HS-5 (cell line): ENCODE measurements at regions not wholly inside any gene's neighbourhood (a gene's known extent, or its start where the extent isn't known, plus 50 kb on each side); places are given as distances from the start of the nearest gene placed in this dataset.

Experiments used
- DNase-seq: peaks from one replicate; pipeline ENCODE4 v3.0.0-alpha.2; 2012; ENCODE audit warnings: low read depth

GRCh38 chr6:23311211-23311610 is 741.8 kb downstream of the HDGFL1 start:
- DNase-seq: no peak

DNA sequence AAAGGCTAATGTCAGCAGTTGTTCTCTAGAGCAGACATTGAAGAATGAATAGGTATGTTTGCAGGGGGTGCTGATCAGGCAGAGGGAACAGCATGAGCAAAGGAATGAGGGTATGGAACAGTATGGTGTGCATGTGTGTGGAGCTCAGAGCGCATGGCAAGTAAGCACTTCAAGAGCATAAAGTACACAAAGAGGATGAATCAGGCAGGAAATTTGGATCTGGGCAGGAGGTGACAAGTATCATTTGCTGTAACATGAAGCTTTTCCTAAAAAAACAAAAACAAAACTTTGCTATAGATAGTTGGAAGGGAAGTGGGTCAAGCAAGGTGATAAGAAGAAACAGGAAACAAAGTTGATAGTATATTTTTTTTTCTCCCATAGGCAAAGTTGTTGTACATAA is 746.8 kb downstream of the HDGFL1 start:
- no peak for DNase-seq

GRCh38 chr6:23316931-23317330 is 747.6 kb downstream of the HDGFL1 start:
- DNase-seq: no peak

- no peak for DNase-seq
These were observed 750.2 kb downstream of the HDGFL1 start for GRCh38 chr6:23319582-23319981.

DNA sequence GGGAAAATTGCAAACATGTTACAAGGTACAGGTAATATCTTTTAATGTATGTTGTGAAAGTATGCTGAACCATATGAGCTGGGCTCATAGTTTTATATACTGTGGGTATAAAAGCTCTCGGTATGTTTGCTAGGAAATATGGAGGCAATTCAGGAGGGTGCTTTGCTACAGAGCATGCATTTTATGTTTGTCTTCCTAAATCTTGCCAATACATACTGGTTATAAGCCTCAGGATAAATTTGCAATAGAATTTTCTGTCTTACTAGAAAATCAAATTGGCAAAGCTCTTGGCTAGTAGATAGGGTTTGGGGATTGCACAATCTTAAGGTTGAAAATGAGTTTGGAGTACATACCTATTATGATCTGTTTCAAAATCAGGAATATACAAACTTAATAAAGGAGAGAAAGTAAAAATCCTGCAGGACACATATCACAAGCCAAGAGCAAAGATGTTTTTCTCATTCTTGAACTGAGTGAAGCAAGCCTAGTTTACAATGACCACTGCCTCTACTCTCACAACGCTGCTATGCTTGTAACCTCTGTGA is 751.2 kb downstream of the HDGFL1 start:
- DNase-seq: no peak

GRCh38 chr6:23323897-23324296 is 754.5 kb downstream of the HDGFL1 start:
- no peak for DNase-seq

DNA sequence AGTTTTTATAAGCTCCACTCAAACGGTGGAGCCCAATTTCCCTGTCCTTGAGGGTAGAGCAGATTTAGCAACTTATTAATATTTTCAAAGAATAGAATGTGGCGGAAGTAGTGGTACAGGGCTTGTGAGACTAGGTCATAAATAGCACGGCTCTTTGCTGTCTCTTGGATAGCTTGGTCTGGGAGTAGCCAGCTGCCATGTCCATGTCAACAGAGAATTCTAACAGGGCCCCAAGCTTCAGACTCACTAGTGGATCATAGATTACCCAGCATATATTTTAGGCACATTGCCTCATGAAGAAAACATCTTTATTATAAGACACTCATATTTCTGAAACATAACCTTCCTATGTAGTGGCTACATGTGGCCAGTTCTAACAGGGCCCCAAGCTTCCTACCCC is 755.7 kb downstream of the HDGFL1 start:
- no peak for DNase-seq

DNA sequence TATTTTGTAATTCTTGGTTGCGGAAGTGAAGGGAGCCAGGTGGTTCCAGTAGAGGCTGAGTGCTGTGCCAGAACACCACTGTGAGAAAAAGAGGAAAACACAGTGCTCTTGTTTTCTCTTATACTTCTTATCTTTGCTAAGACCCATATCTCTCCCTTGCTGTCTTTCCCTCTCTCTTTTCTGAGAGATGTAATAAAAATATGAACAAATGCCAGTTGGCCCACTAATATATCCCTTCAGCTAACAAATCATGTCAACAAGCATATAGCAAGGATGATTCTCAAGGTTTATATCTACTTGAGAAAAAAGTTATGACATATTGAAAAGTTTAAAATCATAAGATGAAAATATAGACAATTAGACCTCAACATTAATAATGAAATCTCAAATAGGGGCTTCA is 758.3 kb downstream of the HDGFL1 start:
- DNase-seq: no peak

- DNase-seq: no peak
These were observed 759.7 kb downstream of the HDGFL1 start for GRCh38 chr6:23329086-23329485.

DNA sequence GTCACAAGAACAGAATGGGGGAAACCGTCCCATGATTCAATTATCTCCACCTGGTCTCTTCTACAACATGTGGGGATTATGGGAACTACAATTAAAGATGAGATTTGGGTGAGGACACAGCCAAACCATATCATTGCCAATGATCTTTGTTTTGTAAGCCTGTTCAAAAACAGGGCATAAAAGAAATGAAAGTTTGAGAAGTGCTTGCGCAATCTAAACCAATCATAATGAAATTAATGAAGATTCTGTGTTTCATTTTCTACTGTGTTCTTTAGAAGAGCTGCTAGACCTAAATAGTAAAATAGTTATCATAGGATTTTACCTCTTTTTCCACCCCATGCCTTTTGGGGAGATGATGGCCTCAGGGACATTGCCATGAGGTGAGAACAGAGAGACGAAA is 761.3 kb downstream of the HDGFL1 start:
- no peak for DNase-seq

GRCh38 chr6:23334360-23334759 is 765.0 kb downstream of the HDGFL1 start:
- no peak for DNase-seq

- DNase-seq: no peak
These were observed 766.5 kb downstream of the HDGFL1 start for GRCh38 chr6:23335894-23336293.

DNA sequence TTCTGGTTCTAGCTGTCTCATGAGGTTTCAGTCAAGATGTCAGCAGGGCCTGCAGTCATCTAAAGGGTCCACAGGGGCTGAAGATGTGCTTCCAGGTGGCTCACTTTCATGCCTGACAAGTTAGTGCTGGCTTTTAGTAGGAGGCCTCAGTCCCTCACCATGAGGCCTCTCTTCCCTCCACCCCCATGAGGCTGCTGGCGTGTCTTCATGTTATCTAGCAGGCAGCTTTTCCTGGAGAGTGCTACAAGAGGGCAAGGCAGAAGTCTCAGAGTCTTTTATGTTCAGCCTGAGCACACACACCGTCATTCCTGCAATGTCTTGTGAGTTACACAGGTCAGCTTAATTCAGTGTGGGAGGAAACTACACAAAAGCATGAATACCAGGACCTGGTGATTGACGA is 769.9 kb downstream of the HDGFL1 start:
- DNase-seq: no peak

DNA sequence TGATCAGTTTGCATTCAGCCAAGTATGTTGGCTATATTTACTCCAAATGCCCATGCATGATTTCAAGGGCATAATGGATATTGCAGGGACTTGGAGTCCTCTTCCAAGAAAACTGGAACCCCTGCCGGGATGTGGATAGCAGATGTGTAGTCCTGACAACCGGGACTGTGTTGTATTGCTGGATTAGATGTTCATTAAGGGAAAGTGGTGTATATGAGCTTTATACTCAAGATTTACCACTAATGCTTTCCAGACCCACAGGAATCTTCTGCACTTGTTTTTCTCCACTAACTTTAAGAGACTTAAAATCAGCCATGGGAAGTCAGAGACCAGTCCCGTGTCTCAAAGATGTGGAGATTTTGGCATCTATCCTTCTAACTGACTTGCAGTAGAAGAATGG is 770.9 kb downstream of the HDGFL1 start:
- DNase-seq: no peak

DNA sequence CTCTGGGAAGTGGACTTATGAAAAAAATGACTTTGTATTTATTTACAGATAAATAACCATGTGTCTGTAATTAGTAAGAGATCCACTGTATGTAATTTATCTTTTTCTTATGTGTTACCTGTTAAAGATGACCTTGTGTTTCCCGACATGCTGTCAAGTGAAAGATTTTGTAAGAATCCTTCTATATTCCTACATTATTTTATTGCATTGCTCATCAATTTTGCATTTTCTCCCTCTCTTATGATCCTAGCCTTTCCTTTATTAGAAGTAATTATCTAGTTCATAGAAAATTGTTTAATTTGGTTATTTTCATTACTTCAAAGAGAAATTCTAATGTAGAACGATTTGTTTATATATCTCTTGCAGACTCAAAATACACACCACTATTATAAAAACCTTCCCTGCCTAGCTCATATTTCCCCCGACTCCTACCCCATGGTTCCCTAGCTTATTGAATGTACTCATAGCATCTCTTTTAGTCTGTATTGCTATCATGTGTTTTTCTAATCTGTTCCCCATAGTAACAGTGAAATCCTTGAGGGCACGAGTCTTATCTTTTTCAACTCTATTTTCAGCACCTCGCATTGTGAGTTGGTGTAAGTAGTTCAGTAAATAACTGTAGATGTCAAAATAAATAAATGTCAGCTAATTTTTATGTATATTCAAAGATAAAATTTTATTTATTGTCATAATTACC is 774.4 kb downstream of the HDGFL1 start:
- DNase-seq: no peak

DNA sequence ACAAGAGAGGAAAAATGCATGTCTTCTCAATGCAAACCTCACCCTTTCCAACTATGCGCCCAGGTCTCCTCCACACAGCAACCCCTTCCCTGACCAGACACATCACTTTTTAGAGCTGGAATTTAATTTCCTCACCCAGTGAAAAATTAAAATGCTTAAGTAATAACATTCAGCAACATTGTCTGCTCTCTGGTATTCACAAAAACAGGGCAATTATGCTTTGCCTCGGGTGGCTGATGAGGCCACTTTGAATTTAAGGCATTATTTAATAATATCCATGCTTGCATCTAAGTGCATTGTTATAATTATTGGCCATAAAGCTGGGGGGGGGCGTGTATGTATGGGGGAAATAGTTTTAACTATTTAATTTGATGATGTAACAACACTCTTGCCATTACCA is 777.8 kb upstream of the NRSN1 start:
- no peak for DNase-seq

GRCh38 chr6:23349521-23350147 is 776.4 kb upstream of the NRSN1 start:
- DNase-seq: peak; percentile 78

DNA sequence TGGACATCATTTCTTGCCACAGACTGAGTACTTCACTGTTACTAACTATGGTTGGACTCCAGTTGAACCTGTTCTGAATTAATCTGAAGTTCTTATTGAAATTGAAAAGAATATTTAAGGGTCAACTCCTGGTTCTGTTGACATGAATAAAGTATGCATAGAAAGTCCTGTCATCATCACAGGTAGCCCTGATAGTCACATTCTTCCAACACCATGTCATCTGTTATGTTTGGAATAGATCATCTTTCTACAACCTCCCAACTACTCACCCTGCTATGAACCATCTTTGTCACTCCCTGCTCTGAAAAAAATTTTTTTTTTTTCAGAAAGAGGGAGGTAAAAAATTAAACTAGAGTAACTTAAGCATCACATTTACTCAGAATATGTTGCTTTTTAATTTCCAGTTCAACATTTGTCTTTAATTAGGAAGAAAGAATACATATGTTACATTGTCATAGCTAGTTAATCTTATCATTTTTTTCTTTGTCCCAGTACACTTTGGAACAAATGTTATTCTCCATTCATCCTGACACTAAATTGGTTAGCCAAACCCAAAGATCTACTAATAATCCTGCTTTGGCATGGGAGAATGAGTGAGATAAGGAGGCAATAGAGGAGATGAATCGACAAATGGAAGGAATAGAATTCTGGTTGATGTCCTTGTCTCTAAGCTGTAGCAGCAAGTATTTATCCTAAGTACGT is 775.1 kb upstream of the NRSN1 start:
- DNase-seq: no peak

GRCh38 chr6:23354004-23354403 is 772.0 kb upstream of the NRSN1 start:
- DNase-seq: no peak

DNA sequence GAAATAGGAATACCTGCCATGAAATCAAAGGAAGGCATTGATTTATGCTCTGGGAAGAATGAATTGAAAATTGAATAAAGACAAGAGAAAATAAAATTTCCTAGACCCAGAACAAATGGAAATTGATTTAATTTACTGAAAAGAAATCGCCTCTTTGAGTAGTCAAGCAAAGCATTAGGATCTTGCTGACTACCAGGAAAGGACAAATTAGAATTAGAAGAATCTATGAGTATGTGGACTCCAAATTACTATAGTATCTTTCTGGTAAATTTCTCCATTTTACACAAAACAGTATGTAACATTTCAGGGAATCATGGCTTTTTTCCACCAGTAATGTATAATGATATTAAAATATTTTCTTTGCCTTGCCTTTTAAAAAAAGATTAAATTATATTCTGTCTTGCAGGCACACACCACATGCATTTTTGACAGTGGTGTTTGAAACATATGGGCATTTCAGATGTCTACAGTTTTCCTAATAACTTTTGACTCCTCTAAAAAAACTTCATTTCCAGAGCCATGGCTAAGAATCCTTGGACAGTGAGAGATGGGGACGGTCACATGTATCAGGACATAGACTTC is 768.7 kb upstream of the NRSN1 start:
- no peak for DNase-seq

DNA sequence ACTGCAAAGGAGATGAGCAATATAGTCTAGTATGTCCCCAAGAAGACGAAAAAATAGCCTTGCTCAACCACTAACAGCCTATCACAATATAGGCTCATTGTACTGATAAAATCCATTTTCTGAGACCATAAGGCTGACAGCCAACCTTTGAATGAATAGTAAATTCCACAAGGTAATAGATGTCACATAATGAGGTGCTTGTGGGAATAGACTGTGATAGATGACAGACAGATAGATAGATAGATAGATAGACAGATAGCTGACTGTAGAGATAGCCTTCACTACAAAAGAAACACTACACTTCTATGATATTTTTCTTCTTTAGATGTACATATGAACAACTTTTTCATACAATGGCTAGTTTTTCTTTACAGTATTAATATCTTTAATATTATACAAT is 760.3 kb upstream of the NRSN1 start:
- no peak for DNase-seq

DNA sequence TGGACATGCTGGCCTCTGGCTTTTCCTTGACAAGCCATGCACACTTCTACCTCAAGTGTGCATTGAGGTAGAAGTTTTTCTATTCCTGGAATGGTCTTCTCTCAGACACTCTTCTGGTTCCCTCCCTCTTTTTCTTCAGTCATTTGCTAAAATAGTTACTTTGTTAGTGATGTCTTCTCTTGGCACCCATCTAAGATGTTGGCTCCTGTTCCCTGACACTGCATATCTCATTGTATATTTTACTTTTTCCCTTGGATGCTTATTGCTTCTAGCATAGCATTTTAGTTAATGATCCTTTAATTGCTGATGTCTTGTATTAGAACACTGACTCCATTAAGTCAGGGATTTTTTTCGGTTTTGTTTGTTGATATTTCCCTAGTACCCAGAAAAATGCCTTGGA is 758.7 kb upstream of the NRSN1 start:
- no peak for DNase-seq

- no peak for DNase-seq
These were observed 757.5 kb upstream of the NRSN1 start for GRCh38 chr6:23368557-23368956.
